K562 (cell line): ENCODE measurements at regions not wholly inside any gene's neighbourhood (a gene's known extent, or its start where the extent isn't known, plus 50 kb on each side); places are given as distances from the start of the nearest gene placed in this dataset.

Source experiments
- ATAC-seq: fragments of 200-7000 bp; cut with Tn5 transposase; 3 replicates; pipeline ENCODE4 v1.9.1; 2020; ENCODE audit warnings: moderate library complexity
- BruUV-seq: library from RNA; stranded (reverse); fragments of 400-500 nt; replicated peaks from 2 replicates; lab custom pipeline; 2021; lab: Mats Ljungman, UMichigan
- CTCF ChIA-PET: fragments of 300-600 bp; formaldehyde crosslinking; extraction: SDS; loops from one replicate; lab custom pipeline; 2021; ENCODE audit warnings: low intra/inter-chr PET ratio; lab: Yijun Ruan, JAX
- POLR2A ChIA-PET: fragments of 300-600, 350-650 bp; sonication (Branson Sonifier 250); formaldehyde crosslinking; extraction: SDS; loops from one replicate; lab custom pipeline; 2021; ENCODE audit warnings: antibody characterized with exemption, inconsistent platforms; lab: Yijun Ruan, JAX
- DNase-seq, 4 experiments: peaks; one replicate each; pipeline versions ENCODE4 v3.0.0 to v3.0.0-alpha.2; 2011 to 2018; ENCODE audit warnings: low spot score in 3 of 4, mixed read lengths in 3 of 4; ENCODE audit errors: extremely low read depth in 1 of 4
- FAIRE-seq: peaks from 2 replicates; lab custom pipeline; 2011; peaks lifted over from hg19 to GRCh38; lab: Jason Lieb, UNC
- H2AFZ ChIP-seq: 2 replicates; pipeline ENCODE4 v1.6.0; 2011; ENCODE audit warnings: low read depth, low read length, control low read depth, inconsistent platforms
- H3K27ac ChIP-seq: fragments of 200-600 bp; 3 replicates; pipeline ENCODE4 v1.8.0; 2011; ENCODE audit warnings: low read depth, mild to moderate bottlenecking, control low read depth, inconsistent platforms, low read length, moderate library complexity, mixed read lengths; ENCODE audit errors: extremely low read depth
- H3K27me3 ChIP-seq, 2 experiments: fragments of 300-600 bp in 1 of 2; 2 replicates in 1 of 2; 3 replicates in 1 of 2; pipeline versions ENCODE4 v1.6.0 to v1.8.0; 2011; ENCODE audit warnings: inconsistent platforms in 2 of 2, low read length in 2 of 2, mild to moderate bottlenecking in 1 of 2, mixed read lengths in 1 of 2, moderate library complexity in 1 of 2; ENCODE audit not compliant: control insufficient read depth in 2 of 2, insufficient read depth in 2 of 2
- H3K36me3 ChIP-seq: fragments of 300-600 bp; 3 replicates; pipeline ENCODE4 v1.8.0; 2011; ENCODE audit warnings: mild to moderate bottlenecking, low read length, inconsistent platforms; ENCODE audit not compliant: control insufficient read depth, insufficient read depth
- H3K4me1 ChIP-seq, 2 experiments: fragments of 200-600 bp in 1 of 2; replicated peaks in 1 of 2; 2 replicates in 1 of 2; 3 replicates in 1 of 2; pipeline versions ENCODE4 v1.5.1 to v1.8.0; 2011; ENCODE audit warnings: inconsistent platforms in 2 of 2, low read length in 2 of 2, mild to moderate bottlenecking in 1 of 2, mixed read lengths in 1 of 2, moderate library complexity in 1 of 2; ENCODE audit not compliant: control insufficient read depth in 2 of 2, insufficient read depth in 2 of 2
- H3K4me2 ChIP-seq: 2 replicates; pipeline ENCODE4 v1.6.1; 2011; ENCODE audit warnings: low read length, control low read depth, inconsistent platforms, mixed read lengths; ENCODE audit not compliant: insufficient read depth
- H3K4me3 ChIP-seq: fragments of 200-600 bp; sonication (generic), shearing (Covaris generic); 2 replicates; pipeline ENCODE4 v1.5.1; 2016; ENCODE audit warnings: control low read depth, inconsistent platforms
- H3K79me2 ChIP-seq: fragments of 200-600 bp; 3 replicates; pipeline ENCODE4 v1.8.0; 2011; ENCODE audit warnings: low read length, inconsistent platforms; ENCODE audit not compliant: control insufficient read depth, insufficient read depth
- H3K9ac ChIP-seq, 2 experiments: 2 replicates each; pipeline versions ENCODE4 v1.6.0 to v1.6.1; 2011; ENCODE audit warnings: low read depth in 2 of 2, low read length in 2 of 2, control low read depth in 1 of 2, inconsistent platforms in 1 of 2, mild to moderate bottlenecking in 1 of 2, mixed read lengths in 1 of 2; ENCODE audit not compliant: insufficient read depth in 1 of 2
- H3K9me1 ChIP-seq: one replicate; pipeline ENCODE4 v1.6.0; 2011; ENCODE audit warnings: inconsistent platforms, mild to moderate bottlenecking, low read length, moderate library complexity; ENCODE audit not compliant: control insufficient read depth, insufficient read depth
- H3K9me3 ChIP-seq: replicated peaks from 2 replicates; pipeline ENCODE4 v1.5.1; 2011; ENCODE audit warnings: low read depth, low read length, inconsistent platforms; ENCODE audit not compliant: control insufficient read depth, insufficient read depth
- H4K20me1 ChIP-seq: replicated peaks from 2 replicates; pipeline ENCODE4 v1.6.1; 2011; ENCODE audit warnings: low read length, inconsistent platforms, mixed read lengths; ENCODE audit not compliant: control insufficient read depth, insufficient read depth
- ARID1B ChIP-seq: fragments of 450-650 bp; IDR thresholded peaks from 2 replicates; pipeline ENCODE4 v1.6.1; 2016; ENCODE audit warnings: antibody characterized with exemption, mild to moderate bottlenecking, inconsistent platforms
- BRF1 ChIP-seq: IDR thresholded peaks from 3 replicates; pipeline ENCODE4 v1.6.1; 2011; ENCODE audit warnings: borderline replicate concordance, mild to moderate bottlenecking; ENCODE audit not compliant: insufficient read length; ENCODE audit errors: extremely low read depth
- ESRRB ChIP-seq: fragments of 250-450 bp; sonication (Bioruptor Pico); IDR thresholded peaks from 2 replicates; pipeline ENCODE4 v1.5.0; 2020; ENCODE audit warnings: mild to moderate bottlenecking, moderate library complexity, borderline replicate concordance
- GTF2E2 ChIP-seq: fragments of 200-800 bp; sonication (Bioruptor generic); IDR thresholded peaks from 2 replicates; pipeline ENCODE4 v1.6.1; 2016; ENCODE audit warnings: missing genetic modification characterization, missing compliant biosample characterization
- HMG20B ChIP-seq: fragments of 250-450 bp; sonication (Bioruptor Pico); IDR thresholded peaks from 2 replicates; pipeline ENCODE4 v1.5.0; 2021; ENCODE audit warnings: mild to moderate bottlenecking
- MAFG ChIP-seq: fragments of 450-650 bp; conservative IDR thresholded peaks from 2 replicates; pipeline ENCODE4 v1.6.1; 2016; ENCODE audit warnings: missing genetic modification characterization, missing compliant biosample characterization
- MTA1 ChIP-seq: fragments of 450-650 bp; IDR thresholded peaks from 2 replicates; pipeline ENCODE4 v1.6.1; 2017; ENCODE audit warnings: borderline replicate concordance
- MTA2 ChIP-seq: fragments of 450-650 bp; IDR thresholded peaks from 2 replicates; pipeline ENCODE4 v1.6.1; 2016; ENCODE audit warnings: low read depth
- NEUROD1 ChIP-seq: fragments of 150-350 bp; IDR thresholded peaks from 2 replicates; pipeline ENCODE4 v1.6.1; 2014; ENCODE audit warnings: borderline replicate concordance, low read length, low read depth; ENCODE audit not compliant: partially characterized antibody
- PHB ChIP-seq: fragments of 250-450 bp; sonication (Bioruptor Pico); IDR thresholded peaks from 2 replicates; pipeline ENCODE4 v1.5.0; 2021
- POLR2H ChIP-seq: IDR thresholded peaks from 2 replicates; pipeline ENCODE4 v1.6.1; 2016; ENCODE audit warnings: missing genetic modification characterization, low read depth, mild to moderate bottlenecking, control low read depth, missing compliant biosample characterization, moderate library complexity
- RBM22 ChIP-seq: fragments of 200-400 bp; formaldehyde crosslinking; IDR thresholded peaks from 2 replicates; pipeline ENCODE4 v1.6.1; 2018; ENCODE audit warnings: low read length, low read depth; ENCODE audit not compliant: poor library complexity, severe bottlenecking
- RCOR1 ChIP-seq, 2 experiments: IDR thresholded peaks; 2 replicates each; pipeline ENCODE4 v1.6.1; 2012; ENCODE audit warnings: low read depth in 2 of 2, low read length in 2 of 2, borderline replicate concordance in 1 of 2, improper control_type of control experiment in 1 of 2
- SETDB1 ChIP-seq: IDR thresholded peaks from one replicate; pipeline ENCODE4 v1.6.1; 2012; ENCODE audit warnings: low read length, control low read depth, inconsistent platforms
- SMARCE1 ChIP-seq: fragments of 450-650 bp; IDR thresholded peaks from 2 replicates; pipeline ENCODE4 v1.7.1; 2016; ENCODE audit warnings: mild to moderate bottlenecking
- STAG1 ChIP-seq: sonication (generic); formaldehyde crosslinking; IDR thresholded peaks from 2 replicates; pipeline ENCODE4 v1.5.0; 2020; ENCODE audit warnings: missing genetic modification reagents, borderline replicate concordance
- THRAP3 ChIP-seq: fragments of 450-650 bp; IDR thresholded peaks from 2 replicates; pipeline ENCODE4 v1.6.1; 2016; ENCODE audit warnings: mild to moderate bottlenecking, inconsistent platforms, borderline replicate concordance
- ZNF592 ChIP-seq: fragments of 450-650 bp; IDR thresholded peaks from 2 replicates; pipeline ENCODE4 v1.6.1; 2017; ENCODE audit warnings: antibody characterized with exemption, mild to moderate bottlenecking
- WGBS: fragments of 100-300 bp; shearing (Covaris generic); methylation state at CpG from one replicate; pipeline ENCODE4 v1.1.6; 2016; ENCODE audit warnings: low coverage, mixed read lengths; ENCODE audit not compliant: insufficient coverage; ENCODE audit errors: missing lambda C conversion rate; 5-methylcytosine and 5-hydroxymethylcytosine counted together
- in situ Hi-C: fragments of 300-500 bp; cut with MboI; formaldehyde crosslinking; loops from 4 replicates; pipeline ENCODE4 v1.15.0; 2018; ENCODE audit warnings: inconsistent platforms, mixed read lengths
- intact Hi-C: fragments of 100-400 bp; cut with micrococcal nuclease; formaldehyde crosslinking; loops from 2 replicates; pipeline ENCODE4 v1.14.2; 2022

GRCh38 chr6:132114201-132114825, 163.1 kb upstream of the CCN2 start:
- POLR2A ChIA-PET = interaction anchor here (0.6 kb wide), 1 partner anchor 1083 kb away, joined by 3 read pairs; no protein-coding TSS in a partner anchor
- no peak for DNase-seq
- no peak overlapping the region for H3K27ac ChIP-seq
- BruUV-seq = no TSS peak
- intact Hi-C loops = no loop called here
- peaks cover 3% of the 10 kb centered on the region; the same call in 1 of the 2 replicates for H3K9me3 ChIP-seq
- no peaks in the 10 kb centered on the region for H3K79me2 ChIP-seq
- TF ChIP-seq ESRRB (CRISPR knock-in tag) (no peak), ARID1B (no peak), MAFG (tag) (no peak), STAG1 (CRISPR knock-in tag) (no peak), ZNF592 (no peak), MTA2 (no peak), SMARCE1 (no peak), THRAP3 (no peak), RCOR1 (IDR thresholded peaks at IDR 0.05; ENCODE audit: borderline replicate concordance in 1 of 2, low read depth in 2 of 2, low read length in 2 of 2) (no peak), SETDB1 (no peak), NEUROD1 (no peak), BRF1 (no peak), HMG20B (no peak), RBM22 (no peak), MTA1 (no peak), GTF2E2 (no peak), POLR2H (no peak), PHB (CRISPR knock-in tag) (no peak)
- TF ChIP-seq, all 486 proteins: peak for 0
- Histone ChIP-seq H3K36me3 (no peaks in the 10 kb centered on the region), H3K9ac (no peak overlapping the region), H2AFZ (no peak overlapping the region), H3K4me1 (no peaks in the 10 kb centered on the region), H3K27me3 (no peaks in the 10 kb centered on the region), H3K9me1 (no peaks in the 10 kb centered on the region), H3K4me2 (no peak overlapping the region), H4K20me1 (no peaks in the 10 kb centered on the region), H3K4me3 (no peak overlapping the region)
- no peak for ATAC-seq
- FAIRE-seq = no peak
- 1% methylated on average over 8 of the region's 8 CpGs for WGBS
- CTCF ChIA-PET = no interaction called here
- in situ Hi-C loops = no loop called here
